ENCODE measurements at regions not wholly inside any gene's neighbourhood (a gene's known extent, or its start where the extent isn't known, plus 50 kb on each side); places are given as distances from the start of the nearest gene placed in this dataset.

DNA sequence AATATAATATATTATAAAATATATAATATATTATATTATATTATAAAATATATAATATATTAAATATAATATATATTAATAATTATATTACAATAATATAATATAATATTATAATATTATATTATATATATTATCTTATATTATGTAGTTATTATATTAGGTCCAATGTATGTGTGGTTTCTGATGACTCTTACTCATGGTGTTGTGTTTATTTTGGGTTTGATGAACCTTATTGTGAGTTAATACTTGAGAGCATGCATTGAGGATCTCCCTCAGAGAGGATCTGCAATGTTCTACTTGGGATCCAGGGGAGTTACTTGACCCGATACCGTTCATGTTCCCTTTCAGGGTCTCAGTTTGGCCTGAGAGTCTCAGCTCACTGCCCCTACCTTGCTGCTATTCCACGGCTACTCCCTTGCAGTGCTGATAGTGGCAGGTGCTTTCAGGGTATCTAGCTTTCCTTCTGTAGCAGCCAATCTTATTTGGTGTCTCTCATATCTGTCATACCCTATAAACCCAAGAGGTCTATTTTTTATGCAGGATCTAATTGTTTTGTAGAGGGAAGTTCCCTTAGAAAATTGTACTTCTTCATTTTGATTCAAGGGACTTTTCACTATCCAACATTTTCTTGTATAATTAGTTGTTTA, 89.1 kb upstream of the ZDHHC17 start:
- TF ChIP-seq, protein P1, sequence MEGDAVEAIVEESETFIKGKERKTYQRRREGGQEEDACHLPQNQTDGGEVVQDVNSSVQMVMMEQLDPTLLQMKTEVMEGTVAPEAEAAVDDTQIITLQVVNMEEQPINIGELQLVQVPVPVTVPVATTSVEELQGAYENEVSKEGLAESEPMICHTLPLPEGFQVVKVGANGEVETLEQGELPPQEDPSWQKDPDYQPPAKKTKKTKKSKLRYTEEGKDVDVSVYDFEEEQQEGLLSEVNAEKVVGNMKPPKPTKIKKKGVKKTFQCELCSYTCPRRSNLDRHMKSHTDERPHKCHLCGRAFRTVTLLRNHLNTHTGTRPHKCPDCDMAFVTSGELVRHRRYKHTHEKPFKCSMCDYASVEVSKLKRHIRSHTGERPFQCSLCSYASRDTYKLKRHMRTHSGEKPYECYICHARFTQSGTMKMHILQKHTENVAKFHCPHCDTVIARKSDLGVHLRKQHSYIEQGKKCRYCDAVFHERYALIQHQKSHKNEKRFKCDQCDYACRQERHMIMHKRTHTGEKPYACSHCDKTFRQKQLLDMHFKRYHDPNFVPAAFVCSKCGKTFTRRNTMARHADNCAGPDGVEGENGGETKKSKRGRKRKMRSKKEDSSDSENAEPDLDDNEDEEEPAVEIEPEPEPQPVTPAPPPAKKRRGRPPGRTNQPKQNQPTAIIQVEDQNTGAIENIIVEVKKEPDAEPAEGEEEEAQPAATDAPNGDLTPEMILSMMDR (IDR thresholded peaks at IDR 0.05; ENCODE audit: insufficient read depth, low read length) = no peak
- TF ChIP-seq, protein P2, sequence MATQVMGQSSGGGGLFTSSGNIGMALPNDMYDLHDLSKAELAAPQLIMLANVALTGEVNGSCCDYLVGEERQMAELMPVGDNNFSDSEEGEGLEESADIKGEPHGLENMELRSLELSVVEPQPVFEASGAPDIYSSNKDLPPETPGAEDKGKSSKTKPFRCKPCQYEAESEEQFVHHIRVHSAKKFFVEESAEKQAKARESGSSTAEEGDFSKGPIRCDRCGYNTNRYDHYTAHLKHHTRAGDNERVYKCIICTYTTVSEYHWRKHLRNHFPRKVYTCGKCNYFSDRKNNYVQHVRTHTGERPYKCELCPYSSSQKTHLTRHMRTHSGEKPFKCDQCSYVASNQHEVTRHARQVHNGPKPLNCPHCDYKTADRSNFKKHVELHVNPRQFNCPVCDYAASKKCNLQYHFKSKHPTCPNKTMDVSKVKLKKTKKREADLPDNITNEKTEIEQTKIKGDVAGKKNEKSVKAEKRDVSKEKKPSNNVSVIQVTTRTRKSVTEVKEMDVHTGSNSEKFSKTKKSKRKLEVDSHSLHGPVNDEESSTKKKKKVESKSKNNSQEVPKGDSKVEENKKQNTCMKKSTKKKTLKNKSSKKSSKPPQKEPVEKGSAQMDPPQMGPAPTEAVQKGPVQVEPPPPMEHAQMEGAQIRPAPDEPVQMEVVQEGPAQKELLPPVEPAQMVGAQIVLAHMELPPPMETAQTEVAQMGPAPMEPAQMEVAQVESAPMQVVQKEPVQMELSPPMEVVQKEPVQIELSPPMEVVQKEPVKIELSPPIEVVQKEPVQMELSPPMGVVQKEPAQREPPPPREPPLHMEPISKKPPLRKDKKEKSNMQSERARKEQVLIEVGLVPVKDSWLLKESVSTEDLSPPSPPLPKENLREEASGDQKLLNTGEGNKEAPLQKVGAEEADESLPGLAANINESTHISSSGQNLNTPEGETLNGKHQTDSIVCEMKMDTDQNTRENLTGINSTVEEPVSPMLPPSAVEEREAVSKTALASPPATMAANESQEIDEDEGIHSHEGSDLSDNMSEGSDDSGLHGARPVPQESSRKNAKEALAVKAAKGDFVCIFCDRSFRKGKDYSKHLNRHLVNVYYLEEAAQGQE (IDR thresholded peaks at IDR 0.05; ENCODE audit: insufficient replicate concordance, low read depth) = no peak

All from HL-60 (cell line).